ENCODE measurements at regions not wholly inside any gene's neighbourhood (a gene's known extent, or its start where the extent isn't known, plus 50 kb on each side); places are given as distances from the start of the nearest gene placed in this dataset.

GRCh38 chr5:1633605-1634336 lies 110.0 kb upstream of the LPCAT1 start:
- no peak for TF ChIP-seq CTCF (IDR thresholded peaks at IDR 0.05)
- TF ChIP-seq REST (IDR thresholded peaks at IDR 0.05; ENCODE audit: insufficient read depth in 1 of 2, low read depth in 2 of 2, low read length in 1 of 2) = no peak

Measured in Panc1 (cell line).